GM13977 (cell line): ENCODE measurements at regions not wholly inside any gene's neighbourhood (a gene's known extent, or its start where the extent isn't known, plus 50 kb on each side); places are given as distances from the start of the nearest gene placed in this dataset.

ENCODE experiments used
- DNase-seq: peaks from one replicate; pipeline ENCODE4 v3.0.0; 2012; ENCODE audit warnings: low spot score
- CTCF ChIP-seq: IDR thresholded peaks from 2 replicates; pipeline ENCODE4 v1.5.1; 2012; ENCODE audit warnings: mild to moderate bottlenecking, control low read depth; ENCODE audit not compliant: insufficient read depth; ENCODE audit errors: extremely low read depth, missing control alignments
- in situ Hi-C: fragments of 300-500 bp; cut with MboI; formaldehyde crosslinking; loops from one replicate; pipeline ENCODE4 v1.12.0; 2022; ENCODE audit warnings: low sequenced_read_pairs, low pct_unique_long_range_greater_than_20kb, mixed read lengths, inconsistent platforms; ENCODE audit not compliant: unreplicated experiment

- no peak for TF ChIP-seq CTCF
- no peak for DNase-seq
- in situ Hi-C loops = loop anchor here (5.0 kb wide), 1 partner anchor 51 kb away; no protein-coding TSS in a partner anchor
Measured at GRCh38 chr3:156606729-156607128, 51.8 kb upstream of the SSR3 start.

- no peak for TF ChIP-seq CTCF
- in situ Hi-C loops = loop anchor here (5.0 kb wide), 1 partner anchor 51 kb away; no protein-coding TSS in a partner anchor
- DNase-seq = peak; percentile 16
Measured at GRCh38 chr3:156605686-156606605, 51.0 kb upstream of the SSR3 start.

GRCh38 chr3:156604642-156605144 lies 49.8 kb upstream of the SSR3 start:
- DNase-seq = no peak
- in situ Hi-C loops = loop anchor here (5.0 kb wide), 1 partner anchor 53 kb away; no protein-coding TSS in a partner anchor
- TF ChIP-seq CTCF = no peak
